IMR-90 (cell line): ENCODE measurements at regions not wholly inside any gene's neighbourhood (a gene's known extent, or its start where the extent isn't known, plus 50 kb on each side); places are given as distances from the start of the nearest gene placed in this dataset.

Source experiments
- BHLHE40 ChIP-seq: fragments of 150-350 bp; IDR thresholded peaks from 2 replicates; pipeline ENCODE4 v1.6.1; 2016; ENCODE audit warnings: mild to moderate bottlenecking, low read depth, low read length
- FOS ChIP-seq: fragments of 150-350 bp; IDR thresholded peaks from 2 replicates; pipeline ENCODE4 v1.6.1; 2016; ENCODE audit warnings: low read depth, low read length
- MAFK ChIP-seq: IDR thresholded peaks from 2 replicates; pipeline ENCODE4 v1.6.1; 2012; ENCODE audit warnings: low read depth, low read length, improper control_type of control experiment
- MAZ ChIP-seq: IDR thresholded peaks from 2 replicates; pipeline ENCODE4 v1.6.1; 2012; ENCODE audit warnings: low read depth, mild to moderate bottlenecking, low read length, improper control_type of control experiment, moderate library complexity, borderline replicate concordance
- MXI1 ChIP-seq: IDR thresholded peaks from 2 replicates; pipeline ENCODE4 v1.6.1; 2012; ENCODE audit warnings: low read depth, mild to moderate bottlenecking, low read length, moderate library complexity, borderline replicate concordance
- NFE2L2 ChIP-seq: fragments of 150-350 bp; IDR thresholded peaks from 2 replicates; pipeline ENCODE4 v1.6.1; 2016; ENCODE audit warnings: low read depth, mild to moderate bottlenecking, low read length
- POLR2A ChIP-seq: IDR thresholded peaks from 2 replicates; pipeline ENCODE4 v1.6.1; 2012; ENCODE audit warnings: mild to moderate bottlenecking, low read depth, low read length
- RAD21 ChIP-seq: IDR thresholded peaks from 2 replicates; pipeline ENCODE4 v1.6.1; 2012; ENCODE audit warnings: low read length, improper control_type of control experiment
- RCOR1 ChIP-seq: IDR thresholded peaks from 2 replicates; pipeline ENCODE4 v1.6.1; 2012; ENCODE audit warnings: mild to moderate bottlenecking, low read length, improper control_type of control experiment; ENCODE audit not compliant: insufficient replicate concordance
- SMC3 ChIP-seq: fragments of 150-350 bp; IDR thresholded peaks from 2 replicates; pipeline ENCODE4 v1.6.1; 2016; ENCODE audit warnings: low read depth, mild to moderate bottlenecking, antibody characterized with exemption, low read length, moderate library complexity
- TF ChIP-seq, protein P1 (sequence below): conservative IDR thresholded peaks from 2 replicates; pipeline ENCODE4 v1.5.1; 2012; ENCODE audit warnings: mild to moderate bottlenecking, low read depth, low read length, improper control_type of control experiment
- TF ChIP-seq, protein P2 (sequence below): fragments of 150-350 bp; IDR thresholded peaks from 2 replicates; pipeline ENCODE4 v1.6.1; 2017; ENCODE audit warnings: mild to moderate bottlenecking, antibody characterized with exemption, low read length, low read depth
- TF ChIP-seq, protein P3 (sequence below): fragments of 150-350 bp; IDR thresholded peaks from 2 replicates; pipeline ENCODE4 v1.6.1; 2016; ENCODE audit warnings: low read depth, mild to moderate bottlenecking, low read length, moderate library complexity, borderline replicate concordance

DNA sequence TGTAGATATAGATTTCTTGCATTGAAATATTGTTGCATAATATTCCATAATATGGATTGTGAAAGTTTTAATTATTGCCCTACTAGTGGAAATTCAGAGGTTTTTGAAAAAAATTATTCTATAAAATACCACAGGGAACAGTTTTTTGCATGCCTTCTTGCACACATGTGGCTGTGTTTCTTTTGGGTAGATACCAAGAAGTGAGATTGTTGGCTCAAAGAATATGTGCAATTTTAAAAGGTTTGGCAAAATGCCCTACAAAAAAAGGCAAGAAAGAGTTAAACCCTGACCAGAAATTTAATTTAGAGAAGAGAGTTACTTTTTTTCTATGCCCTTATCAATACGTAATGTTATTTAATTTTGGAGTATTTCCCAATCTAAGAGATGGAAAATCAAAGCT, 270.8 kb upstream of the DAPK1 start:
- TF ChIP-seq BHLHE40 (no peak), MXI1 (no peak), POLR2A (no peak), RAD21 (no peak), RCOR1 (no peak), MAFK (no peak), MAZ (no peak), FOS (no peak), SMC3 (no peak), NFE2L2 (no peak)
- TF ChIP-seq, protein P1, sequence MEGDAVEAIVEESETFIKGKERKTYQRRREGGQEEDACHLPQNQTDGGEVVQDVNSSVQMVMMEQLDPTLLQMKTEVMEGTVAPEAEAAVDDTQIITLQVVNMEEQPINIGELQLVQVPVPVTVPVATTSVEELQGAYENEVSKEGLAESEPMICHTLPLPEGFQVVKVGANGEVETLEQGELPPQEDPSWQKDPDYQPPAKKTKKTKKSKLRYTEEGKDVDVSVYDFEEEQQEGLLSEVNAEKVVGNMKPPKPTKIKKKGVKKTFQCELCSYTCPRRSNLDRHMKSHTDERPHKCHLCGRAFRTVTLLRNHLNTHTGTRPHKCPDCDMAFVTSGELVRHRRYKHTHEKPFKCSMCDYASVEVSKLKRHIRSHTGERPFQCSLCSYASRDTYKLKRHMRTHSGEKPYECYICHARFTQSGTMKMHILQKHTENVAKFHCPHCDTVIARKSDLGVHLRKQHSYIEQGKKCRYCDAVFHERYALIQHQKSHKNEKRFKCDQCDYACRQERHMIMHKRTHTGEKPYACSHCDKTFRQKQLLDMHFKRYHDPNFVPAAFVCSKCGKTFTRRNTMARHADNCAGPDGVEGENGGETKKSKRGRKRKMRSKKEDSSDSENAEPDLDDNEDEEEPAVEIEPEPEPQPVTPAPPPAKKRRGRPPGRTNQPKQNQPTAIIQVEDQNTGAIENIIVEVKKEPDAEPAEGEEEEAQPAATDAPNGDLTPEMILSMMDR = no peak
- TF ChIP-seq, protein P2, sequence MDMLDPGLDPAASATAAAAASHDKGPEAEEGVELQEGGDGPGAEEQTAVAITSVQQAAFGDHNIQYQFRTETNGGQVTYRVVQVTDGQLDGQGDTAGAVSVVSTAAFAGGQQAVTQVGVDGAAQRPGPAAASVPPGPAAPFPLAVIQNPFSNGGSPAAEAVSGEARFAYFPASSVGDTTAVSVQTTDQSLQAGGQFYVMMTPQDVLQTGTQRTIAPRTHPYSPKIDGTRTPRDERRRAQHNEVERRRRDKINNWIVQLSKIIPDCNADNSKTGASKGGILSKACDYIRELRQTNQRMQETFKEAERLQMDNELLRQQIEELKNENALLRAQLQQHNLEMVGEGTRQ = no peak
- TF ChIP-seq, protein P3, sequence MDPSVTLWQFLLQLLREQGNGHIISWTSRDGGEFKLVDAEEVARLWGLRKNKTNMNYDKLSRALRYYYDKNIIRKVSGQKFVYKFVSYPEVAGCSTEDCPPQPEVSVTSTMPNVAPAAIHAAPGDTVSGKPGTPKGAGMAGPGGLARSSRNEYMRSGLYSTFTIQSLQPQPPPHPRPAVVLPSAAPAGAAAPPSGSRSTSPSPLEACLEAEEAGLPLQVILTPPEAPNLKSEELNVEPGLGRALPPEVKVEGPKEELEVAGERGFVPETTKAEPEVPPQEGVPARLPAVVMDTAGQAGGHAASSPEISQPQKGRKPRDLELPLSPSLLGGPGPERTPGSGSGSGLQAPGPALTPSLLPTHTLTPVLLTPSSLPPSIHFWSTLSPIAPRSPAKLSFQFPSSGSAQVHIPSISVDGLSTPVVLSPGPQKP = no peak
